ENCODE measurements at regions not wholly inside any gene's neighbourhood (a gene's known extent, or its start where the extent isn't known, plus 50 kb on each side); places are given as distances from the start of the nearest gene placed in this dataset.

GRCh38 chr20:11064946-11065345, 391.1 kb upstream of the JAG1 start:
- H3K9me3 ChIP-seq = no peaks in the 10 kb centered on the region
- no peak for TF ChIP-seq CTCF (IDR thresholded peaks at IDR 0.05)
- H3K36me3 ChIP-seq = no peaks in the 10 kb centered on the region
- DNase-seq = no peak
- H3K4me3 ChIP-seq = no peak overlapping the region
- intact Hi-C loops (cut with DNase I) = loop anchor here in 2 of 10 donors (5.0 kb wide), 3 partner anchors 42 to 83 kb away; no protein-coding TSS in a partner anchor
- peak overlapping the region in 6 of 10 donors; percentile 16 to 65 (median 44) for H3K27ac ChIP-seq
- peak; percentile 64 to 96 (median 90) for ATAC-seq
- peaks cover 0 to 34% (median 20%) of the 10 kb centered on the region in 9 donors for H3K4me1 ChIP-seq
- H3K27me3 ChIP-seq = no peaks in the 10 kb centered on the region
- 43 to 58% methylated on average over 2 of the region's 2 CpGs for WGBS, 2 donors

- WGBS, 2 donors = 58 to 74% methylated on average over 1 of the region's 1 CpG
- TF ChIP-seq CTCF (IDR thresholded peaks at IDR 0.05) = no peak
- peak overlapping the region in 6 of 10 donors; percentile 1 to 66 (median 34) for H3K27ac ChIP-seq
- intact Hi-C loops (cut with DNase I) = loop anchor here in 2 of 10 donors (5.0 kb wide), 3 partner anchors 40 to 85 kb away; no protein-coding TSS in a partner anchor
- peaks cover 0 to 15% (median 4%) of the 10 kb centered on the region in 11 donors for H3K9me3 ChIP-seq
- H3K36me3 ChIP-seq = no peaks in the 10 kb centered on the region
- H3K27me3 ChIP-seq = no peaks in the 10 kb centered on the region
- ATAC-seq (peak in 6 of 8 donors; percentile 47 to 85 (median 76)), DNase-seq (no peak)
- no peak overlapping the region for H3K4me3 ChIP-seq
- H3K4me1 ChIP-seq = peaks cover 0 to 34% (median 20%) of the 10 kb centered on the region in 9 donors
Measured at GRCh38 chr20:11067359-11067758, 393.6 kb upstream of the JAG1 start.

- H3K4me3 ChIP-seq = no peak overlapping the region
- no peak for TF ChIP-seq CTCF (IDR thresholded peaks at IDR 0.05)
- intact Hi-C loops (cut with DNase I) = no loop called here
- peaks cover 0 to 16% (median 4%) of the 10 kb centered on the region in 11 donors for H3K9me3 ChIP-seq
- WGBS, 2 donors = 88 to 91% methylated on average over 1 of the region's 1 CpG
- H3K4me1 ChIP-seq = peaks cover 0 to under 1% (median 0%) of the 10 kb centered on the region in 9 donors
- ATAC-seq = peak in 1 of 8 donors; percentile 47
- DNase-seq = no peak
- H3K27me3 ChIP-seq = no peaks in the 10 kb centered on the region
- no peak overlapping the region for H3K27ac ChIP-seq
- H3K36me3 ChIP-seq = no peaks in the 10 kb centered on the region
Measured at GRCh38 chr20:11072982-11073381, 399.2 kb upstream of the JAG1 start.

GRCh38 chr20:11076434-11077105, 402.8 kb upstream of the JAG1 start:
- peaks cover 0 to 17% (median 7%) of the 10 kb centered on the region in 9 donors for H3K4me1 ChIP-seq
- H3K9me3 ChIP-seq = peaks cover 0 to 10% (median under 1%) of the 10 kb centered on the region in 11 donors
- H3K27me3 ChIP-seq = no peaks in the 10 kb centered on the region
- WGBS, 2 donors = 79 to 82% methylated on average over 10 of the region's 10 CpGs
- no peaks in the 10 kb centered on the region for H3K36me3 ChIP-seq
- H3K4me3 ChIP-seq = no peak overlapping the region
- no peak for TF ChIP-seq CTCF (IDR thresholded peaks at IDR 0.05)
- intact Hi-C loops (cut with DNase I) = no loop called here
- no peak for DNase-seq
- no peak for ATAC-seq
- H3K27ac ChIP-seq = no peak overlapping the region
